ENCODE measurements at regions not wholly inside any gene's neighbourhood (a gene's known extent, or its start where the extent isn't known, plus 50 kb on each side); places are given as distances from the start of the nearest gene placed in this dataset.

GRCh38 chr1:113247355-113247754 is 143.0 kb upstream of the MAGI3 start:
- no peaks in the 10 kb centered on the region for H3K79me2 ChIP-seq (ENCODE audit: insufficient read depth, low read length)
- H3K36me3 Mint-ChIP-seq (ENCODE audit: low read depth, unreplicated experiment) = peaks cover 2% of the 10 kb centered on the region
- FAIRE-seq = no peak
- no peak overlapping the region for H3K9ac ChIP-seq (ENCODE audit: low read length)
- H3K27ac ChIP-seq (ENCODE audit: low read depth, low read length) = no peak overlapping the region
- H3K27me3 ChIP-seq (ENCODE audit: insufficient read depth, low read length) = no peaks in the 10 kb centered on the region
- no peaks in the 10 kb centered on the region for H4K20me1 ChIP-seq (ENCODE audit: insufficient read depth, low read length)
- no peaks in the 10 kb centered on the region for H3K9me3 ChIP-seq (ENCODE audit: insufficient read depth, low read depth, low read length)
- H3K27me3 Mint-ChIP-seq (ENCODE audit: low read depth, unreplicated experiment) = peaks cover 8% of the 10 kb centered on the region
- H2AFZ ChIP-seq (ENCODE audit: low read depth, low read length) = no peak overlapping the region
- no peak overlapping the region for H3K4me3 Mint-ChIP-seq (ENCODE audit: unreplicated experiment)
- H3K4me1 Mint-ChIP-seq (ENCODE audit: low read depth, unreplicated experiment) = peaks cover 3% of the 10 kb centered on the region
- TF ChIP-seq CTCF (IDR thresholded peaks at IDR 0.05; ENCODE audit: insufficient read depth, low read depth, low read length) (no peak), EZH2 (IDR thresholded peaks at IDR 0.05; ENCODE audit: insufficient read depth, low read length) (no peak)
- H3K4me2 ChIP-seq (ENCODE audit: low read length) = no peak overlapping the region
- no peak for DNase-seq (ENCODE audit: low read depth)
- H3K27ac Mint-ChIP-seq (ENCODE audit: unreplicated experiment) = no peak overlapping the region
- no peaks in the 10 kb centered on the region for H3K36me3 ChIP-seq (ENCODE audit: insufficient read depth, low read length)
- H3K4me3 ChIP-seq (ENCODE audit: insufficient read depth, low read depth, low read length) = no peak overlapping the region
- peaks cover 9% of the 10 kb centered on the region for H3K9me3 Mint-ChIP-seq (ENCODE audit: unreplicated experiment)
- H3K4me1 ChIP-seq (ENCODE audit: insufficient read depth, low read length) = no peaks in the 10 kb centered on the region

- Histone ChIP-seq H3K9me3 (ENCODE audit: insufficient read depth, low read depth, low read length) (no peaks in the 10 kb centered on the region), H3K27me3 (ENCODE audit: insufficient read depth, low read length) (no peaks in the 10 kb centered on the region), H3K4me1 (ENCODE audit: insufficient read depth, low read length) (no peaks in the 10 kb centered on the region), H4K20me1 (ENCODE audit: insufficient read depth, low read length) (no peaks in the 10 kb centered on the region), H3K9ac (ENCODE audit: low read length) (no peak overlapping the region), H3K27ac (ENCODE audit: low read depth, low read length) (no peak overlapping the region), H3K4me2 (ENCODE audit: low read length) (no peak overlapping the region), H3K4me3 (ENCODE audit: insufficient read depth, low read depth, low read length) (no peak overlapping the region), H3K79me2 (ENCODE audit: insufficient read depth, low read length) (no peaks in the 10 kb centered on the region), H3K36me3 (ENCODE audit: insufficient read depth, low read length) (no peaks in the 10 kb centered on the region), H2AFZ (ENCODE audit: low read depth, low read length) (no peak overlapping the region)
- H3K36me3 Mint-ChIP-seq (ENCODE audit: low read depth, unreplicated experiment) = peaks cover 2% of the 10 kb centered on the region
- H3K4me3 Mint-ChIP-seq (ENCODE audit: unreplicated experiment) = no peak overlapping the region
- peaks cover 8% of the 10 kb centered on the region for H3K27me3 Mint-ChIP-seq (ENCODE audit: low read depth, unreplicated experiment)
- DNase-seq (ENCODE audit: low read depth) = no peak
- no peak overlapping the region for H3K27ac Mint-ChIP-seq (ENCODE audit: unreplicated experiment)
- peaks cover 3% of the 10 kb centered on the region for H3K4me1 Mint-ChIP-seq (ENCODE audit: low read depth, unreplicated experiment)
- H3K9me3 Mint-ChIP-seq (ENCODE audit: unreplicated experiment) = peaks cover 9% of the 10 kb centered on the region
- no peak for FAIRE-seq
- TF ChIP-seq EZH2 (IDR thresholded peaks at IDR 0.05; ENCODE audit: insufficient read depth, low read length) (no peak), CTCF (IDR thresholded peaks at IDR 0.05; ENCODE audit: insufficient read depth, low read depth, low read length) (no peak)
Observed at GRCh38 chr1:113247782-113248181, 142.5 kb upstream of the MAGI3 start.

GRCh38 chr1:113248494-113248893 is 141.8 kb upstream of the MAGI3 start:
- H3K9ac ChIP-seq (ENCODE audit: low read length) = no peak overlapping the region
- Mint-ChIP-seq H3K4me3 (ENCODE audit: unreplicated experiment) (no peak overlapping the region), H3K36me3 (ENCODE audit: low read depth, unreplicated experiment) (peaks cover 2% of the 10 kb centered on the region), H3K27me3 (ENCODE audit: low read depth, unreplicated experiment) (peaks cover 8% of the 10 kb centered on the region), H3K27ac (ENCODE audit: unreplicated experiment) (no peak overlapping the region), H3K4me1 (ENCODE audit: low read depth, unreplicated experiment) (peaks cover 3% of the 10 kb centered on the region), H3K9me3 (ENCODE audit: unreplicated experiment) (peaks cover 9% of the 10 kb centered on the region)
- DNase-seq (ENCODE audit: low read depth) (no peak), FAIRE-seq (no peak)
- TF ChIP-seq CTCF (IDR thresholded peaks at IDR 0.05; ENCODE audit: insufficient read depth, low read depth, low read length) (no peak), EZH2 (IDR thresholded peaks at IDR 0.05; ENCODE audit: insufficient read depth, low read length) (no peak)
- H2AFZ ChIP-seq (ENCODE audit: low read depth, low read length) = no peak overlapping the region
- H3K27me3 ChIP-seq (ENCODE audit: insufficient read depth, low read length) = no peaks in the 10 kb centered on the region
- H4K20me1 ChIP-seq (ENCODE audit: insufficient read depth, low read length) = no peaks in the 10 kb centered on the region
- H3K79me2 ChIP-seq (ENCODE audit: insufficient read depth, low read length) = no peaks in the 10 kb centered on the region
- no peak overlapping the region for H3K27ac ChIP-seq (ENCODE audit: low read depth, low read length)
- H3K36me3 ChIP-seq (ENCODE audit: insufficient read depth, low read length) = no peaks in the 10 kb centered on the region
- H3K9me3 ChIP-seq (ENCODE audit: insufficient read depth, low read depth, low read length) = no peaks in the 10 kb centered on the region
- no peak overlapping the region for H3K4me3 ChIP-seq (ENCODE audit: insufficient read depth, low read depth, low read length)
- no peaks in the 10 kb centered on the region for H3K4me1 ChIP-seq (ENCODE audit: insufficient read depth, low read length)
- H3K4me2 ChIP-seq (ENCODE audit: low read length) = no peak overlapping the region
